ENCODE measurements at regions not wholly inside any gene's neighbourhood (a gene's known extent, or its start where the extent isn't known, plus 50 kb on each side); places are given as distances from the start of the nearest gene placed in this dataset.

GRCh38 chr12:86623267-86623666 lies 367.1 kb upstream of the MGAT4C start:
- no peak for DNase-seq (ENCODE audit: low read depth)
- no peak overlapping the region for H3K4me3 ChIP-seq (ENCODE audit: low read depth, low read length)
- no peak for TF ChIP-seq CTCF (IDR thresholded peaks at IDR 0.05; ENCODE audit: insufficient read depth, low read depth, low read length, missing control alignments)

- TF ChIP-seq CTCF (IDR thresholded peaks at IDR 0.05; ENCODE audit: insufficient read depth, low read depth, low read length, missing control alignments), result no peak
Measured at GRCh38 chr12:86621957-86622356, 365.8 kb upstream of the MGAT4C start.

DNA sequence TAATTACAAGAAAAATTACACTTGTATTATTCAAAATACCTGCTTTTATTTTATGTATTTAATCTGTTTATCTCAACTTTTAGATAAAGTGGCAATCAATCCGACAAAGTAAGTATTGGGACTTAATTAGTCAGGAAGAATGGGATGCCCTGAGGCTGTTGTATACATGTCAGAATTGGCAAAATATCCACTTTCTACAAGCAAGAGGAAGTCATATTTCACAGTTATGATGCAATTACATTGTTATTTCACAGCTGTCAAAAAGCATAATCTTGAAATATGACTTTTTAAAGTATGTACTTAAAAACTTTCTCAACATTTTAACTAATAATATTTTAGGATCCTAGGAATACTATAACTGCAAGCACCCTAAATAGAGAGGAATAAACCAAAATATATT lies 357.1 kb upstream of the MGAT4C start:
- TF ChIP-seq CTCF (IDR thresholded peaks at IDR 0.05; ENCODE audit: insufficient read depth, low read depth, low read length, missing control alignments), result no peak
- no peak overlapping the region for H3K4me3 ChIP-seq (ENCODE audit: low read depth, low read length)
- no peak for DNase-seq (ENCODE audit: low read depth)

More at GRCh38 chr12:86621957-86622356, 365.8 kb upstream of the MGAT4C start:
- DNase-seq (ENCODE audit: low read depth), result no peak
- H3K4me3 ChIP-seq (ENCODE audit: low read depth, low read length), result no peak overlapping the region

DNA sequence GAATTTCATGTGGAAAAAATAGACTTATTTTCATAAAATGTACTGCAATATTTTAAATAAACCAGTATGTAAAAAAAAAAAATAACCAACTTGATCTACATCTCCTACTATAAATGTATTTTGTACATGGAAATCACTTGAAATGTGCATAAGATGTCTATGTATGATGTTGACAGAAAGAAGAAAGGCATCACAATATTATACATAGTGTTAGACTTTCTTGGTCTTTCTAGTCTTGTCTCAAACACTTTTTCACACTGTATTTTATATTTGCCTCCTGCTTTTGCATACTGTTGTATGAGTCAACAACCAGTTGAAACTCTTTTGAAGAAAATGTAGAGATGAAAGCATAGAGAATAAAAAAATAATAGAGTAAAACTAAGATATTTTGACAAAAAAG lies 352.4 kb upstream of the MGAT4C start:
- TF ChIP-seq CTCF (IDR thresholded peaks at IDR 0.05; ENCODE audit: insufficient read depth, low read depth, low read length, missing control alignments), result no peak
- no peak for DNase-seq (ENCODE audit: low read depth)
- no peak overlapping the region for H3K4me3 ChIP-seq (ENCODE audit: low read depth, low read length)

GRCh38 chr12:86601550-86602308 lies 345.5 kb upstream of the MGAT4C start:
- no peak for DNase-seq (ENCODE audit: low read depth)
- no peak for TF ChIP-seq CTCF (IDR thresholded peaks at IDR 0.05; ENCODE audit: insufficient read depth, low read depth, low read length, missing control alignments)
- H3K4me3 ChIP-seq (ENCODE audit: low read depth, low read length), result no peak overlapping the region

DNA sequence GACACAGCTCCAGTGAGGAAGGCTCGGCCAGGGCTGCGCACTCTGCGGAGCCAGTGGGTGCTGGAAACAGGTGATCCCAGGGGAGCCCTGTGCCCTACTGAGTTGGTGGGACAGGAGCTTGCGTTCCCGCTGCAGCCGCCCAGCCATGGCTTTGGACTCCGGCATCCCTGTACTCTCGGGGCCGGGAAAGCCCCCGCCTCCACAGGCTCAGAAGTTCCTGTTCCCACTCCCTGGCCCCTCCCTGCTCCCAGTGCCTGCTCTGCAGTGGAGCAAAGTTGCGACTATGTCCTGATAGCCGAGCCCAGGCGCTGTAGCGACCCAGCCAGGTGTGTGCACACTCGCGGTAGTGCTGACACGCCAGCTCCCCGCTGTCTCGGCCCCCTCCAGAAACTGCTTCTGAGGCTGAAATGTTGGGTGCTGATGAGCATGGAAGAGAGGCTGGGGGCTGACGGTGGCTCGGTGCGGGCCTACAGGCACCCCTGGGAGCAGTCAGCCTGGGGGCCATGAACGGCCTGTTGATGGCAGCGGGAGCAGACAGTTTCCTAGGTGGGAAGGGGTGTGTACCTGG lies 344.6 kb upstream of the MGAT4C start:
- H3K4me3 ChIP-seq (ENCODE audit: low read depth, low read length), result no peak overlapping the region
- no peak for DNase-seq (ENCODE audit: low read depth)
- TF ChIP-seq CTCF (IDR thresholded peaks at IDR 0.05; ENCODE audit: insufficient read depth, low read depth, low read length, missing control alignments), result no peak

Data from GM12865 (cell line).